ENCODE measurements at regions not wholly inside any gene's neighbourhood (a gene's known extent, or its start where the extent isn't known, plus 50 kb on each side); places are given as distances from the start of the nearest gene placed in this dataset.

DNA sequence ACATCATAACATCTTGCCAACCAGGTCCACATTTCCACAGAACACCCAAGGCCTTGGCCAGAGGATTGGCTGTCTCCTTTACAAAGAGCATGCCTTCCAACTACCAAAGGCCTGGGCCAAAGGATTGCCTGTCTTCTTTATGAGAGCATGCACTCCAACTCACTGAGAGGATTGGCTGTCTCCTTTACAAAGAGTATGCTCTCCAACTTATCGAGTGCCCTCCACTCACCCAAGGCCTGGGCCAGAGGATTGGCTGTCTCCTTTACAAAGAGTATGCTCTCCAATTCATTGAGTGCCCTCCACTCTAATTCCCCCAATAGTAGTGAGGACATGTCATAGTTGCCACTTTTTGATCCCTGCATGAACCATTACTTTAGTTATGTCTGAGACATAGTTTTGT lies 79.9 kb upstream of the TAS2R1 start:
- H3K27ac ChIP-seq: no peak overlapping the region
- intact Hi-C loops (cut with DNase I): no loop called here
- H3K4me1 ChIP-seq: no peaks in the 10 kb centered on the region
- DNase-seq (no peak), ATAC-seq (no peak)
- H3K4me3 ChIP-seq: no peak overlapping the region
- H3K9me3 ChIP-seq: no peaks in the 10 kb centered on the region
- H3K27me3 ChIP-seq: no peaks in the 10 kb centered on the region
- no peak for TF ChIP-seq POLR2A (IDR thresholded peaks at IDR 0.05)
- TF ChIP-seq, protein P1, sequence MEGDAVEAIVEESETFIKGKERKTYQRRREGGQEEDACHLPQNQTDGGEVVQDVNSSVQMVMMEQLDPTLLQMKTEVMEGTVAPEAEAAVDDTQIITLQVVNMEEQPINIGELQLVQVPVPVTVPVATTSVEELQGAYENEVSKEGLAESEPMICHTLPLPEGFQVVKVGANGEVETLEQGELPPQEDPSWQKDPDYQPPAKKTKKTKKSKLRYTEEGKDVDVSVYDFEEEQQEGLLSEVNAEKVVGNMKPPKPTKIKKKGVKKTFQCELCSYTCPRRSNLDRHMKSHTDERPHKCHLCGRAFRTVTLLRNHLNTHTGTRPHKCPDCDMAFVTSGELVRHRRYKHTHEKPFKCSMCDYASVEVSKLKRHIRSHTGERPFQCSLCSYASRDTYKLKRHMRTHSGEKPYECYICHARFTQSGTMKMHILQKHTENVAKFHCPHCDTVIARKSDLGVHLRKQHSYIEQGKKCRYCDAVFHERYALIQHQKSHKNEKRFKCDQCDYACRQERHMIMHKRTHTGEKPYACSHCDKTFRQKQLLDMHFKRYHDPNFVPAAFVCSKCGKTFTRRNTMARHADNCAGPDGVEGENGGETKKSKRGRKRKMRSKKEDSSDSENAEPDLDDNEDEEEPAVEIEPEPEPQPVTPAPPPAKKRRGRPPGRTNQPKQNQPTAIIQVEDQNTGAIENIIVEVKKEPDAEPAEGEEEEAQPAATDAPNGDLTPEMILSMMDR (IDR thresholded peaks at IDR 0.05): no peak
- 60% methylated on average over 1 of the region's 1 CpG for WGBS (ENCODE audit: insufficient coverage, low coverage, low lambda C conversion rate, missing lambda C conversion rate)
- no peaks in the 10 kb centered on the region for H3K36me3 ChIP-seq

DNA sequence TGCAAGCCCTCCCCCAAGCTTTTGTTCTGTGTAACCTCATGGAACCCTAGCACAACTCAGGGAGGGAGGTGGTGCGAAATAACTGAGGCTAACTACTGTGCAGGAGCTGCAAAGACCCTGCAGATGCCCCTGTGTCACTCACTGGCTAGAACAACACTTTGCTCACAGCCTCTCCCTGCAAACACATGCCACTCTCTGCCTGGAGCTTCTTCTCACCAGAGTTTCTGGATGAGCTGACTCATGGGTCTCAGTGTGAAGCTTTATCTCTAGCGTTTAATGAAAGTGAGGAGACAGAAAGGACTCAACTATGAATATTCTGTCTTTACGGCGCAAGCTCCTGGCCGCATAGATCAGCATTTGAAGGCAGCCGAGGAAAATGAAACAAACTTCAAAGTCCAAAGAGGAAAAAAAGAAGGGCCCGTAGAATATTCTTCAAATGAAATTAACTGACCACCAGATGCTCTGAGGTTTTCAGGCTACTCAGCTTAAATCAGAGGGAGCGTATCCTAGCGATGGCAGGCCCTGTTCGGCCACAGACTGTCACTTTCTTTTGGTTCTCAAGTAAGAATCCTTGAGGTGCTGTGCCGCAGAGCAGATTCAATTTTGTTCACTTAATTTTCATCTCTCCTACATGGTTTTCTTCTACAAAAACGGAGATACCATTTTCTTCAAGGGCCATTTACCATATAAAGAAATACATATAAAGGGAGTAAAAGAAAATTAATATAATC lies 77.7 kb upstream of the TAS2R1 start:
- Histone ChIP-seq H3K9me3 (no peaks in the 10 kb centered on the region), H3K4me3 (no peak overlapping the region), H3K27me3 (no peaks in the 10 kb centered on the region), H3K27ac (no peak overlapping the region), H3K36me3 (no peaks in the 10 kb centered on the region), H3K4me1 (no peaks in the 10 kb centered on the region)
- TF ChIP-seq, protein P1 (IDR thresholded peaks at IDR 0.05): no peak
- no peak for TF ChIP-seq POLR2A (IDR thresholded peaks at IDR 0.05)
- DNase-seq (no peak), ATAC-seq (no peak)
- WGBS (ENCODE audit: insufficient coverage, low coverage, low lambda C conversion rate, missing lambda C conversion rate): 52% methylated on average over 12 of the region's 12 CpGs
- intact Hi-C loops (cut with DNase I): no loop called here

DNA sequence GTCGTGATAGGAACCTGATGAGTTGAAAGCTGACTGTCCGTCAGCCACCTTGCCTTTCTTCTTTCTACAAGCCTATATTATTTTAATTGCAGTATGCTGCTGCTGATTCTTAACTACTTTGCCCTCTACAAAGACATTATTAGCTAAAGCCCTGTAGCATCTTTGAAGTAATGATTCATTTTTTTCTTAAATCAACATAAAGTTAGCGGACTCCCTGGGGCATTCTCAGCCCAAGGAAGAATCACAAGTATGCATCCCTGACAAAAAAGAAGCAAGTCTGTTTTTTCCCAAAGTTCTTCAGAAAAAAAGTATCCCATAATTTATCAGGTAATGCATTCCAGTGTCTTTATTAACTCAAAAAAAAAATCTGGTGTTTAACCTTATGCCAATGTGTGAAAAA lies 69.5 kb upstream of the TAS2R1 start:
- Histone ChIP-seq H3K4me3 (no peak overlapping the region), H3K9me3 (no peaks in the 10 kb centered on the region), H3K4me1 (no peaks in the 10 kb centered on the region), H3K36me3 (no peaks in the 10 kb centered on the region), H3K27me3 (no peaks in the 10 kb centered on the region), H3K27ac (no peak overlapping the region)
- ATAC-seq: no peak
- TF ChIP-seq, protein P1 (IDR thresholded peaks at IDR 0.05): no peak
- no peak for TF ChIP-seq POLR2A (IDR thresholded peaks at IDR 0.05)
- DNase-seq: no peak
- intact Hi-C loops (cut with DNase I): no loop called here
- WGBS (ENCODE audit: insufficient coverage, low coverage, low lambda C conversion rate, missing lambda C conversion rate): 68% methylated on average over 3 of the region's 3 CpGs

DNA sequence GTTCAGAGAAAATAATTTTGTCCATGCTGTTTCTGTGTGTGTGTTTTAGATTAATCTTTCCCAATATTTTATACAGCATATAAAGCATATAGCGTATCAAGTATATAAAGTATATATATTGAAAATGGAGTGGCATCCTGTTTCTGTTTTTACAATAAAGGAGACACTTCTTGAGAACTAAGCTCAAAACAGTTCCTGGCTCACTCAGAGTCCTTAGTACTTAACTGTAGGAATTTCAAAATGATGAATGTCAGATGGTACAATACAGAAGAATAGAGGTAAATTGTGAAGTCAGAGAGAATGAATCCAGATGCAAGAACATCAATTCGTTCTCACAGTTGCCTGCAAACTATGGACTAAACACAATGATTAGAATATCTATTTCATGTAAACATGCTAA lies 68.7 kb upstream of the TAS2R1 start:
- Histone ChIP-seq H3K36me3 (no peaks in the 10 kb centered on the region), H3K27ac (no peak overlapping the region), H3K4me1 (no peaks in the 10 kb centered on the region), H3K4me3 (no peak overlapping the region), H3K9me3 (no peaks in the 10 kb centered on the region), H3K27me3 (no peaks in the 10 kb centered on the region)
- no peak for ATAC-seq
- TF ChIP-seq, protein P1 (IDR thresholded peaks at IDR 0.05): no peak
- no peak for TF ChIP-seq POLR2A (IDR thresholded peaks at IDR 0.05)
- DNase-seq: no peak
- 70% methylated on average over 2 of the region's 2 CpGs for WGBS (ENCODE audit: insufficient coverage, low coverage, low lambda C conversion rate, missing lambda C conversion rate)
- intact Hi-C loops (cut with DNase I): no loop called here

Data from right lobe of liver (tissue), 6 donors.